B cell (primary cell): ENCODE measurements at regions not wholly inside any gene's neighbourhood (a gene's known extent, or its start where the extent isn't known, plus 50 kb on each side); places are given as distances from the start of the nearest gene placed in this dataset.

Source experiments
- ATAC-seq: fragments of 200-7000 bp; cut with Tn5 transposase; one replicate; pipeline ENCODE4 v1.10.0; 2021; ENCODE audit warnings: low read depth, mild to moderate bottlenecking, moderate number of reproducible peaks, moderate library complexity
- CTCF ChIA-PET: fragments of 350-600 bp; sonication (Branson Sonifier 250); formaldehyde crosslinking; loops from one replicate; lab custom pipeline; 2021; ENCODE audit warnings: antibody characterized with exemption, inconsistent platforms; lab: Charles Lee
- POLR2A ChIA-PET: fragments of 350-600 bp; sonication (Branson Sonifier 250); formaldehyde crosslinking; loops from one replicate; lab custom pipeline; 2021; ENCODE audit warnings: antibody characterized with exemption; lab: Charles Lee
- DNase-seq: peaks from one replicate; pipeline ENCODE4 v3.0.0; 2013
- H2AFZ ChIP-seq: 2 replicates; pipeline ENCODE4 v1.6.1; 2012; ENCODE audit warnings: mild to moderate bottlenecking, low read depth, low read length; ENCODE audit not compliant: insufficient read depth, poor library complexity, severe bottlenecking
- H3K27ac ChIP-seq, 2 donors: 1 replicate in 1 of 2; 2 replicates in 1 of 2; pipeline ENCODE4 v1.5.1; 2012 to 2013; ENCODE audit warnings: low read length in 2 of 2, mild to moderate bottlenecking in 2 of 2, moderate library complexity in 1 of 2
- H3K27me3 ChIP-seq, 4 experiments: fragments of 200-600 bp in 1 of 4; sonication (generic) in 1 of 4; replicated peaks in 1 of 4; 1 replicate in 2 of 4; 2 replicates in 2 of 4; pipeline versions ENCODE4 v1.6.1 to v1.7.0; 2013 to 2016; ENCODE audit warnings: low read length in 3 of 4, mild to moderate bottlenecking in 2 of 4, mixed read lengths in 1 of 4, moderate library complexity in 1 of 4; ENCODE audit not compliant: insufficient read depth in 4 of 4, control insufficient read depth in 3 of 4; ENCODE audit errors: control extremely low read depth in 1 of 4
- H3K36me3 ChIP-seq, 2 experiments: replicated peaks in 1 of 2; 1 replicate in 1 of 2; 2 replicates in 1 of 2; pipeline versions ENCODE4 v1.6.1 to v1.7.1; 2013; ENCODE audit warnings: low read length in 1 of 2; ENCODE audit not compliant: insufficient read depth in 2 of 2, control insufficient read depth in 1 of 2; ENCODE audit errors: control extremely low read depth in 1 of 2, extremely low read depth in 1 of 2
- H3K4me1 ChIP-seq, 2 donors: fragments of 200-600 bp in 1 of 2; sonication (generic) in 1 of 2; 1 replicate in 1 of 2; 2 replicates in 1 of 2; pipeline versions ENCODE4 v1.5.1 to v1.6.1; 2013 to 2017; ENCODE audit warnings: low read length in 2 of 2; ENCODE audit not compliant: control insufficient read depth in 2 of 2, insufficient read depth in 2 of 2
- H3K4me2 ChIP-seq: replicated peaks from 2 replicates; pipeline ENCODE3; 2012; ENCODE audit warnings: mild to moderate bottlenecking, low read depth, low read length; ENCODE audit not compliant: poor library complexity, severe bottlenecking
- H3K4me3 ChIP-seq, 5 experiments: fragments of 200-600 bp in 1 of 5; sonication (generic) in 1 of 5; 1 replicate in 3 of 5; 2 replicates in 2 of 5; pipeline versions ENCODE4 v1.5.1 to v1.7.0; 2011 to 2016; ENCODE audit warnings: low read length in 4 of 5, mild to moderate bottlenecking in 4 of 5, low read depth in 2 of 5, control low read depth in 1 of 5, moderate library complexity in 1 of 5; ENCODE audit not compliant: insufficient read depth in 1 of 5; ENCODE audit errors: control extremely low read depth in 1 of 5, extremely low read depth in 1 of 5
- H3K79me2 ChIP-seq: fragments of 200-600 bp; sonication (generic); one replicate; pipeline ENCODE4 v1.6.0; 2016; ENCODE audit warnings: low read length; ENCODE audit not compliant: control insufficient read depth, insufficient read depth
- H3K9ac ChIP-seq: fragments of 200-600 bp; sonication (generic); 2 replicates; pipeline ENCODE4 v1.6.1; 2017; ENCODE audit warnings: mild to moderate bottlenecking, low read length, moderate library complexity
- H3K9me3 ChIP-seq, 3 donors: one replicate each; pipeline versions ENCODE4 v1.6.1 to v1.7.1; 2013; ENCODE audit warnings: low read length in 2 of 3; ENCODE audit not compliant: control insufficient read depth in 2 of 3, insufficient read depth in 1 of 3; ENCODE audit errors: control extremely low read depth in 1 of 3
- H4K20me1 ChIP-seq: 2 replicates; pipeline ENCODE4 v1.6.0; 2012; ENCODE audit warnings: mild to moderate bottlenecking, low read length; ENCODE audit not compliant: insufficient read depth, control insufficient read depth, poor library complexity, severe bottlenecking
- H3K27ac Mint-ChIP-seq: one replicate; pipeline ENCODE4 v1.8.0; 2021; ENCODE audit warnings: mixed read lengths
- H3K27me3 Mint-ChIP-seq: one replicate; pipeline ENCODE4 v1.8.0; 2021; ENCODE audit warnings: mixed read lengths
- H3K4me1 Mint-ChIP-seq: one replicate; pipeline ENCODE4 v1.8.0; 2021; ENCODE audit warnings: mixed read lengths
- H3K4me3 Mint-ChIP-seq: one replicate; pipeline ENCODE4 v1.8.0; 2021; ENCODE audit warnings: mixed read lengths
- H3K9me3 Mint-ChIP-seq: one replicate; pipeline ENCODE4 v1.8.0; 2022; ENCODE audit warnings: mixed read lengths; ENCODE audit not compliant: insufficient read depth
- CTCF ChIP-seq: fragments of 200-600 bp; IDR thresholded peaks from one replicate; pipeline ENCODE4 v1.8.0; 2022; ENCODE audit warnings: antibody characterized with exemption, mild to moderate bottlenecking
- EZH2 ChIP-seq: IDR thresholded peaks from 2 replicates; pipeline ENCODE4 v1.6.1; 2012; ENCODE audit warnings: borderline replicate concordance, low read depth, mild to moderate bottlenecking, moderate library complexity, low read length; ENCODE audit not compliant: insufficient read depth, poor library complexity, severe bottlenecking
- WGBS: methylation state at CpG from one replicate; pipeline ENCODE4 v1.1.5; 2013; ENCODE audit warnings: missing lambda C conversion rate; ENCODE audit not compliant: insufficient coverage; 5-methylcytosine and 5-hydroxymethylcytosine counted together
- intact Hi-C: fragments of 100-400 bp; cut with micrococcal nuclease; formaldehyde crosslinking; loops from one replicate; pipeline ENCODE4 v1.10.0; 2022

- Mint-ChIP-seq H3K27ac (no peak overlapping the region), H3K9me3 (peaks cover 4% of the 10 kb centered on the region), H3K4me3 (no peak overlapping the region), H3K4me1 (no peaks in the 10 kb centered on the region), H3K27me3 (peaks cover 6% of the 10 kb centered on the region)
- ChIA-PET CTCF (no interaction called here), POLR2A (no interaction called here)
- Histone ChIP-seq H3K9me3 (no peaks in the 10 kb centered on the region), H3K4me1 (no peaks in the 10 kb centered on the region), H3K79me2 (no peaks in the 10 kb centered on the region), H3K4me3 (no peak overlapping the region), H2AFZ (no peak overlapping the region), H3K27me3 (peaks cover 0 to 2% (median 0%) of the 10 kb centered on the region in 4 experiments), H3K4me2 (no peak overlapping the region), H3K9ac (no peak overlapping the region), H3K36me3 (no peaks in the 10 kb centered on the region), H4K20me1 (no peaks in the 10 kb centered on the region), H3K27ac (no peak overlapping the region)
- intact Hi-C loops, result no loop called here
- WGBS, result 81% methylated on average over 4 of the region's 8 CpGs
- TF ChIP-seq EZH2 (no peak), CTCF (no peak)
- ATAC-seq (no peak), DNase-seq (no peak)
Measured at GRCh38 chr16:9523994-9524393, 432.6 kb downstream of the HAPSTR1 start.

- CTCF ChIA-PET, result no interaction called here
- ATAC-seq, result no peak
- intact Hi-C loops, result no loop called here
- no peaks in the 10 kb centered on the region for H3K36me3 ChIP-seq
- peaks cover 6% of the 10 kb centered on the region for H3K27me3 Mint-ChIP-seq
- POLR2A ChIA-PET, result no interaction called here
- no peaks in the 10 kb centered on the region for H3K4me1 ChIP-seq
- no peaks in the 10 kb centered on the region for H3K4me1 Mint-ChIP-seq
- H3K4me2 ChIP-seq, result no peak overlapping the region
- H2AFZ ChIP-seq, result no peak overlapping the region
- DNase-seq, result no peak
- H3K9me3 Mint-ChIP-seq, result peaks cover 4% of the 10 kb centered on the region
- 92% methylated on average over 4 of the region's 4 CpGs for WGBS
- no peak overlapping the region for H3K27ac ChIP-seq
- H3K9ac ChIP-seq, result no peak overlapping the region
- H3K4me3 ChIP-seq, result no peak overlapping the region
- H3K79me2 ChIP-seq, result no peaks in the 10 kb centered on the region
- TF ChIP-seq CTCF, result no peak
- TF ChIP-seq EZH2, result no peak
- H3K9me3 ChIP-seq, result no peaks in the 10 kb centered on the region
- H3K27ac Mint-ChIP-seq, result no peak overlapping the region
- no peaks in the 10 kb centered on the region for H3K27me3 ChIP-seq
- H3K4me3 Mint-ChIP-seq, result no peak overlapping the region
- no peaks in the 10 kb centered on the region for H4K20me1 ChIP-seq
Measured at GRCh38 chr16:9525037-9525436, 433.6 kb downstream of the HAPSTR1 start.
